ENCODE measurements at regions not wholly inside any gene's neighbourhood (a gene's known extent, or its start where the extent isn't known, plus 50 kb on each side); places are given as distances from the start of the nearest gene placed in this dataset.

GRCh38 chr21:36610201-36610600 is 88.7 kb upstream of the SIM2 start:
- Histone ChIP-seq H3K4me1 (ENCODE audit: control insufficient read depth in 1 of 2, insufficient read depth in 1 of 2, low read depth in 1 of 2, low read length in 1 of 2) (no peaks in the 10 kb centered on the region), H3K27me3 (peaks cover 6% of the 10 kb centered on the region), H3K9me3 (no peaks in the 10 kb centered on the region), H3K27ac (no peak overlapping the region), H3K36me3 (no peaks in the 10 kb centered on the region), H3K4me3 (ENCODE audit: low read depth in 1 of 2, low read length in 1 of 2) (no peak overlapping the region)
- TF ChIP-seq CTCF (IDR thresholded peaks at IDR 0.05) = no peak

- no peak overlapping the region for H3K27ac ChIP-seq
- peaks cover 6% of the 10 kb centered on the region for H3K27me3 ChIP-seq
- H3K36me3 ChIP-seq = no peaks in the 10 kb centered on the region
- TF ChIP-seq CTCF (IDR thresholded peaks at IDR 0.05) = no peak
- H3K9me3 ChIP-seq = no peaks in the 10 kb centered on the region
- no peak overlapping the region for H3K4me3 ChIP-seq (ENCODE audit: low read depth in 1 of 2, low read length in 1 of 2)
- H3K4me1 ChIP-seq (ENCODE audit: control insufficient read depth in 1 of 2, insufficient read depth in 1 of 2, low read depth in 1 of 2, low read length in 1 of 2) = no peaks in the 10 kb centered on the region
Measured at GRCh38 chr21:36610935-36611334, 88.0 kb upstream of the SIM2 start.

GRCh38 chr21:36611379-36611778 is 87.5 kb upstream of the SIM2 start:
- no peak overlapping the region for H3K27ac ChIP-seq
- H3K36me3 ChIP-seq = no peaks in the 10 kb centered on the region
- no peak for TF ChIP-seq CTCF (IDR thresholded peaks at IDR 0.05)
- no peaks in the 10 kb centered on the region for H3K4me1 ChIP-seq (ENCODE audit: control insufficient read depth in 1 of 2, insufficient read depth in 1 of 2, low read depth in 1 of 2, low read length in 1 of 2)
- peaks cover 6% of the 10 kb centered on the region for H3K27me3 ChIP-seq
- no peaks in the 10 kb centered on the region for H3K9me3 ChIP-seq
- no peak overlapping the region for H3K4me3 ChIP-seq (ENCODE audit: low read depth in 1 of 2, low read length in 1 of 2)

- Histone ChIP-seq H3K27me3 (peaks cover 6% of the 10 kb centered on the region), H3K36me3 (no peaks in the 10 kb centered on the region), H3K27ac (no peak overlapping the region), H3K9me3 (no peaks in the 10 kb centered on the region), H3K4me3 (ENCODE audit: low read depth in 1 of 2, low read length in 1 of 2) (no peak overlapping the region), H3K4me1 (ENCODE audit: control insufficient read depth in 1 of 2, insufficient read depth in 1 of 2, low read depth in 1 of 2, low read length in 1 of 2) (no peaks in the 10 kb centered on the region)
- no peak for TF ChIP-seq CTCF (IDR thresholded peaks at IDR 0.05)
Measured at GRCh38 chr21:36613059-36613458, 85.9 kb upstream of the SIM2 start.

- Histone ChIP-seq H3K27me3 (peaks cover 6% of the 10 kb centered on the region), H3K9me3 (no peaks in the 10 kb centered on the region), H3K36me3 (no peaks in the 10 kb centered on the region), H3K4me3 (ENCODE audit: low read depth in 1 of 2, low read length in 1 of 2) (no peak overlapping the region), H3K27ac (no peak overlapping the region), H3K4me1 (ENCODE audit: control insufficient read depth in 1 of 2, insufficient read depth in 1 of 2, low read depth in 1 of 2, low read length in 1 of 2) (no peaks in the 10 kb centered on the region)
- TF ChIP-seq CTCF (IDR thresholded peaks at IDR 0.05) = no peak
Measured at GRCh38 chr21:36613554-36613953, 85.4 kb upstream of the SIM2 start.
